HG02973 (cell line): ENCODE measurements at regions not wholly inside any gene's neighbourhood (a gene's known extent, or its start where the extent isn't known, plus 50 kb on each side); places are given as distances from the start of the nearest gene placed in this dataset.

ENCODE experiments used
- ATAC-seq: cut with Tn5 transposase; IDR thresholded peaks from one replicate; pipeline ENCODE4 v1.9.1; 2021; ENCODE audit warnings: moderate library complexity; ENCODE audit not compliant: unreplicated experiment

GRCh38 chr4:176504118-176504517 is 184.4 kb downstream of the SPCS3 start:
- no peak for ATAC-seq

DNA sequence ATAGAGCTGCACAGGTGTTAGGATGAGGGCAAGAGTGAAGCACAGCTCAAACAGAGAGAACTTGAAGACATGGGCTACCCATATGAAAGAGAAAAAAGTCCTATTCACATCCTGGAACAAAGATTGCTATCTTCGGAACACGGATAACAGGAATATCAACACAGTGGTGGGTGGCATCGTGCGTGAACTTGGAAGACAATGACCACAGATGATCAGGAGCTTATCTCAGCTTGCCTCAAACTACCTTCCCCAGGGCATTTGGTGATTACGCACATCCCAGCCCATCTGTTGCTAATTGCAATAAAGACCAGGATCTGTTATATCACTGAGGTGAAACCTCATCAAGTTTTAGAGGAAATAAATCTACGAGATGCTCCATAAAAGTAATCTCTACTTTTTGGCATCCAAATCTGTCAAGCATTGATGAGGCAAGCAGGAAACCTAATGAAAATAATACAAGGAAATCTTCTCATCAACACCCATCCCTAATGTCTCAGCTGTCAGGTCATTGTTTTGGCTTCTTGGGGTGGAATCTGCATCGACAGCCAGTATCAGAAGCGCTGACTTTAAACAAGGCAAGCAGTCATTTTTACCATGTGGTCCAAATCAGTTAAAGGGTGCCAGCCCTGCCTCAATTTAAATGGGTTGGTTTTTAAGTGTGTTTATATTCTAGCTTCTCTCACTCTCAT is 188.2 kb downstream of the SPCS3 start:
- ATAC-seq = no peak

DNA sequence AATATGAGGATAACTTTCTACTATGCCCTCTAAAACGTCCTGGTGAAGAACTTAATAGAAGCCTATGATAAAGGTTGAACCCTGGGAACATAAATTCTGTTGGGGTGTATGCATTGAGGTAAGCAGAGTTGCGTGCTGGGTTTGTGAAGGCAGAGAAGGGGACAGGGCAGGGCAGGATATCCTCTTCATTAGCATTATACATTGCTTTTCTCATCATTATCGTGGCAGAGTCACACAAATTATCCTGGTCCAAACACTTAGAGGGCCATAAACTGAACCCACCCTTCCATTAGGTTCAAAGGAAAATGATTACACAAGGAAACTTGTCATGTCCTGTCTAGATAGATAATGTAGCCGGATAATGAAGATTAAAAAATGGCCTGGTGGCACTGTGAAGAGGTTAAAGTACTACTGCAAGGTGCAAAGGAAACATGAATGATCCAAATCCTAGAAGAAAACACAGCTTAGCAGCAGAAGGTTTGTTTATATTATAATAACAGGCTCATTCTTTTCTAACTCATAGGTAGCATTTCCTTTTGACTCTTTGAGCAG is 189.1 kb downstream of the SPCS3 start:
- ATAC-seq = no peak

DNA sequence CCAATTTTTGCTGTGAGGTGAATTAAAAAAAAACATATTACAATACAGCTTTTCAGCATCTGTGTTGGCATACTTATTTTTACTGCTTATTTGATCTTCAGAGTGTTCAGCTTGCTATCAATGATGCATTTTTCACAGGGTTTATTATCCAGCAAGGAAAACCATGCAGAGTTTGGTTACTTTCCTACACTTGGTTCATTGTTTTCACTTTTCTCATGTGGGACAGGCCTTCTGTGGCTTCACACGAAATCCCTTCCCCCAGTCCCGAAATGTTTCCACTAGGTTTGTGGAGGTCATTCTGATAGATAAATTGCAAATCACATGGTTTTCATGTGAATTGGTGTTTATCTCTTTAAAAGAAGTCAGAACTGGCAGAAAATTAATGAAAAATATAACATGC is 205.8 kb downstream of the SPCS3 start:
- ATAC-seq = no peak

DNA sequence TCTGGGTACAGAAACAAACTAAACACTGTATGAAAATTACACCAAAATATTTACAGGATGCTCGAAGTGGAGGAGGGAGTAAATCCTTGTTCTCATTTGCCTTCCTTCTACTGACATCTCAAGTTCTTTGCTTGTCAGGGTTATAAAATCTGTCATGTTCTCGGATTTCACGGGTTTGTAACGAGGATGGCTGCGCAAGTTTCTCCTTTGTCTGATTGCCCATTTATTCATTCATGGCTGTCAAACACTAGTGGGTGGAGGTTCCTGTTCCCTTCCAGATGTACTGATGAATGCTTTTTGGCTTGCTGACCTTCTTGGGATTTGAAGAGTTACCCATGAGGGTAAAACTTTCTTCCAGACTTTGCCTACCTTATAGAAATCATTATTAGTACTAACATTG is 206.9 kb downstream of the SPCS3 start:
- no peak for ATAC-seq

GRCh38 chr4:176529574-176529973 is 209.8 kb downstream of the SPCS3 start:
- ATAC-seq = no peak

- no peak for ATAC-seq
Observed at GRCh38 chr4:176533159-176533558, 213.4 kb downstream of the SPCS3 start.

DNA sequence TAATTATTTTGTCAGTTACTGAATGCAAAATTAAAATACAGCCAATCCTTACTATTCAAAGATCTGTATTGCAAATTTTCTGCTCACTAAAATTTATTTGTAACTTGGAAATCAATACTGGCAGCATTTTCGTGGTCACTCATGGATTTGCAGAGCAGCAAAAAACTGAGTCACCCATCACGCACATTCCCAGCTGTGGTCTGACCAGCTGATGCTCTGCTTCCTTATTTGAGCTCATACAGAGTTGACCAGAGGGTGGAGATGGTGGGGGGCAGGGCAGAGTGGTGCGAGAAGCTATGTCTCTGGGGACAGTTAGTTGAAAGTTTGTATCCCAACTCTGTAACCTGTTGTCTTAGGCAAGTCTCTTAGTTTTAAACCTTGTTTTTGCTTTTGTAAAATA is 214.8 kb downstream of the SPCS3 start:
- ATAC-seq = no peak

DNA sequence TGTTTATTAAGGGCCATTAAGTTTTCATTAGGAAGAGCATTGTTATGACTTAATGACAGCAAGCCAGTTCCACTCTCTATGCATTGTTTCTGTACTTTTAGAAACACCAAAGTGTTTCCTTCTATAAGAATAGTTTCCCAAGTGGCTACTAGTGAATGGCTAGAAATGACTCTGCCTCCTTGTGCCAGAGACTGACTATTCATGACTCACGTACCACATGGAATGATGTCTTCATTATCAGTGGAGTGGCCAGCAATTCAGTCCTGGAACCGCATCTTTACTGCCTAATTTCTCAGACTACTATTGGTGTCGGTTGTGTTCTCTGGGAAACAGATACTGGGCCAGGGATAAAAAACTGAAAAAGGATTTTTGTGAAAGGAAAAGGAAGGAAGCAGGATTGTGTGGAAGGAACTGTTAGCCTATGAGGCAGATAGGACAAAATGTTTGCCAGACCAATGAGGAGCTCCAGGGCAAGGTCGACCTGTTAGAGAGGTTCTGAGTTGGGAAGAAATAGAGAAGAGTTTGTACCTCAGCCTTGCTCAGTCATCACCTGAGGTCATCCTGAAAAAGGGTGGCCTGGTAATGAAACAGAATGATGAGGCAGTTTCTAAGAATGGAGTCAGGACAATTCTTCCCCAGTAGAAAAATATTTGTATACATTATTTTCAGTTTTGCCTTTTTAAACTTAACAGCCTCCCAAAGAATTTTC is 218.6 kb downstream of the SPCS3 start:
- no peak for ATAC-seq

- no peak for ATAC-seq
Observed at GRCh38 chr4:176539091-176539784, 219.5 kb downstream of the SPCS3 start.

GRCh38 chr4:176539785-176540175 is 220.0 kb downstream of the SPCS3 start:
- ATAC-seq = no peak

- ATAC-seq = no peak
Observed at GRCh38 chr4:176540814-176541213, 221.0 kb downstream of the SPCS3 start.

DNA sequence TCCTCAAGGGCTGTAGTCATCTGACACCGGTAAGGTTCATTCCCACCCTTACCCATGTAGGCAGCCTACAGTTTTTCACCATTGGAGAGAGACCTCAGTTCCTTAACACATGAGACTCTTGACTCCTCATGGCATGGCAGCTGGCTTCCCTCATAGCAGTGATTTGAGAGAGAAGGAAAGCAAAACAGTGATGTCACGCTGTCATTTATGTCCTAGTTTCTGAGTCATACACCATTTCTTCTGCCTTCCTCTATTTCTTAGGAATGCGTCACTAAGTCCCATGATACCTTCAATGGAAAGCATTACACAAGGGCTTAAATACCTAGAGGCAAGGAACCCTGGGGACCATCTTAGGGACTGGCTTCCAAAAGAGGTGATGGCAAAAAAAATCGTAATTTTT is 226.1 kb downstream of the SPCS3 start:
- no peak for ATAC-seq

DNA sequence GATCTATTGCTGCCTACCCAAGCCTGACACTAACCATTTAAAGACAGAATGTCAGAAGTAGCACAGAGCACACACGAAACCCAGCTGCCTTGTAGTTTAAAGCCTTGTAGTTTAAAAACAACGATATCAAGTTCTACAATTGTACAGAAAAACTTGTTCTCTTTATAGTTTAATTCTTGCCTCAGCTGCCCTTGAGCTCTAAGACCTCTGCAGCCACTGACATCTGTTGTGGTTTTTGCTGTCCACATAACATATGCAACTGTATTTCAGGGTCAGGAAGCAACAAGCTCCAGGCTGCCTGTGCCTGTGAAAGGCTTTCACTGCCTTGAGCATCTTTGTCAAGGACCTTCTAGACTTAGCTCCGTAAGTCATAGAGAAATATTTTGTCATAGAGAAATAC is 227.2 kb downstream of the SPCS3 start:
- no peak for ATAC-seq

DNA sequence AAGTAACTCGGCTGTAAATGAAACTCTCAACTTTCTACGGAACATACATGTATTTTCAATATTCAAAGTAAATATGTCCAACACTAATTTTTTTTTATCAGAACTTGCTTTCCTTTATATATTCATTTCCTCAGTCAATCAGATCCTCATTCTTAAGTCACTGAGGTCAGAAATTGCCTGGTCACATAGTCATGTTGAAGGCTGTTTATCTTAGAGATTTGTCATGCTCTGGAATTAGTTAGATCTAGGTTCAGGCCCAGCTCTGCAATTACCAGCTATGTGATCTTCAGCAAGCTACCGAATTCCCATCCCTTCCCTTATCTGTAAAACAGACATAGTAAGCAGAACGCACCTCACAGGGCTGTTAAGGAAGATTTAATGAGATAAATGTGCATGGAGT is 228.8 kb downstream of the SPCS3 start:
- no peak for ATAC-seq

GRCh38 chr4:176549161-176549865 is 229.5 kb downstream of the SPCS3 start:
- no peak for ATAC-seq

GRCh38 chr4:176558661-176559060 is 234.1 kb downstream of the VEGFC start:
- no peak for ATAC-seq

- no peak for ATAC-seq
Observed at GRCh38 chr4:176561368-176561767, 231.4 kb downstream of the VEGFC start.

DNA sequence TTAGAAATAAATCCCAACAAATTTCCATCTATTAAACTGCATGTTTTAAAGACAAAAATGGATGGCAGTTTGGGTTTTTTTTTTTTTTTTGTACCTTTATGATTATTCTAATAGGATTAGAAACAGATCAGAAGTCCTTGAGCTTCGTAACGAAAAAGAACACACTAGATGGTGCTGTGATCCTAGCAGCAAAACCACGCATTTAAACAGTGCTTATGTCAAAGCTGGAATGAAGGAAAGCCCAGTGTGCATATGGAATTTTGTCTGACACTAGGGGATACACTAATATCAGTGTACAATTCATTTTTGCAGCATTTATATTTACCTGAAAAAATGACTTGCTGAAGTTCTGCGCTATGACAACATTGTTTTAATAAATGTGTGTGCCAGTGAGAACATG is 229.1 kb downstream of the VEGFC start:
- no peak for ATAC-seq

DNA sequence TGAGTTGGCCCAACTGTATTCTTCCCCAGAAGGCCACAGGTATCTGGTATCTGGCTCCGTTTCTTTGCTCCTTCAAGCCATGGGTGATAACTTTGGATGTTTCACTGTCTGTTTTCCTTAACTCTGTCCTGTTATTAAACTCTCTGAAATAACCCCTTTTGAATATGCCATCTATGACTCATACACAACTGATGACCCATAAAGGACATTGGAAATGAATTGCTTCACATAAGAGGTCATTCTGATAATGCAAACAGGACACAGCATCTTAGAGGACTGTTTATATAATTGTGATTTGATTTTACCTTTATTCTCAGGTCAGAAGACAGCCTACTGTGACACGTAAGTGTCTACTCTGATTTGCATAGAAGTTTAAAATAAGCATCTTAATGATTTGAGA is 227.7 kb downstream of the VEGFC start:
- no peak for ATAC-seq

GRCh38 chr4:176566769-176567168 is 226.0 kb downstream of the VEGFC start:
- ATAC-seq = no peak
